Calu3 (cell line): ENCODE measurements at regions not wholly inside any gene's neighbourhood (a gene's known extent, or its start where the extent isn't known, plus 50 kb on each side); places are given as distances from the start of the nearest gene placed in this dataset.
A peak's percentile ranks its signal among the peaks of the same experiment; 100 is the strongest.

ENCODE experiments used
- BruUV-seq: library from RNA; stranded (reverse); fragments of 400-500 nt; replicated peaks from 2 replicates; lab custom pipeline; 2021; lab: Mats Ljungman, UMichigan
- CTCF ChIA-PET: fragments of 300-600 bp; sonication (Branson Sonifier 250); formaldehyde crosslinking; loops from one replicate; lab custom pipeline; 2022; ENCODE audit warnings: antibody characterized with exemption; lab: Charles Lee
- DNase-seq: peaks from one replicate; pipeline ENCODE4 v3.0.0; 2022
- H3K27ac Mint-ChIP-seq: one replicate; pipeline ENCODE4 v1.8.0; 2022; ENCODE audit warnings: mixed read lengths; ENCODE audit not compliant: unreplicated experiment
- H3K27me3 Mint-ChIP-seq: one replicate; pipeline ENCODE4 v1.8.0; 2022; ENCODE audit warnings: mixed read lengths; ENCODE audit not compliant: unreplicated experiment
- H3K36me3 Mint-ChIP-seq: one replicate; pipeline ENCODE4 v1.8.0; 2022; ENCODE audit warnings: mild to moderate bottlenecking, moderate library complexity, mixed read lengths; ENCODE audit not compliant: insufficient read depth, unreplicated experiment
- H3K4me1 Mint-ChIP-seq: one replicate; pipeline ENCODE4 v1.8.0; 2022; ENCODE audit warnings: mild to moderate bottlenecking, low read depth, mixed read lengths; ENCODE audit not compliant: unreplicated experiment
- H3K4me3 Mint-ChIP-seq: one replicate; pipeline ENCODE4 v1.8.0; 2022; ENCODE audit warnings: mild to moderate bottlenecking, low read depth, moderate library complexity, mixed read lengths; ENCODE audit not compliant: unreplicated experiment
- H3K9me3 Mint-ChIP-seq: one replicate; pipeline ENCODE4 v1.8.0; 2022; ENCODE audit warnings: low read depth, mixed read lengths; ENCODE audit not compliant: unreplicated experiment
- intact Hi-C: fragments of 100-400 bp; cut with micrococcal nuclease; formaldehyde crosslinking; loops from one replicate; pipeline ENCODE4 v1.10.0; 2022; ENCODE audit not compliant: unreplicated experiment
- TF ChIP-seq, protein P1 (sequence below): fragments of 200-600 bp; IDR thresholded peaks from one replicate; pipeline ENCODE4 v1.8.0; 2022; ENCODE audit warnings: antibody characterized with exemption; ENCODE audit not compliant: unreplicated experiment

- CTCF ChIA-PET, result interaction anchor here (0.7 kb wide), 1 partner anchor 9 kb away, joined by 3 read pairs; no protein-coding TSS in a partner anchor
- BruUV-seq, result no TSS peak
- Mint-ChIP-seq H3K9me3 (no peaks in the 10 kb centered on the region), H3K4me1 (peaks cover 14% of the 10 kb centered on the region), H3K27ac (peak overlapping the region; percentile 69), H3K4me3 (no peak overlapping the region), H3K36me3 (no peaks in the 10 kb centered on the region), H3K27me3 (no peaks in the 10 kb centered on the region)
- TF ChIP-seq, protein P1, sequence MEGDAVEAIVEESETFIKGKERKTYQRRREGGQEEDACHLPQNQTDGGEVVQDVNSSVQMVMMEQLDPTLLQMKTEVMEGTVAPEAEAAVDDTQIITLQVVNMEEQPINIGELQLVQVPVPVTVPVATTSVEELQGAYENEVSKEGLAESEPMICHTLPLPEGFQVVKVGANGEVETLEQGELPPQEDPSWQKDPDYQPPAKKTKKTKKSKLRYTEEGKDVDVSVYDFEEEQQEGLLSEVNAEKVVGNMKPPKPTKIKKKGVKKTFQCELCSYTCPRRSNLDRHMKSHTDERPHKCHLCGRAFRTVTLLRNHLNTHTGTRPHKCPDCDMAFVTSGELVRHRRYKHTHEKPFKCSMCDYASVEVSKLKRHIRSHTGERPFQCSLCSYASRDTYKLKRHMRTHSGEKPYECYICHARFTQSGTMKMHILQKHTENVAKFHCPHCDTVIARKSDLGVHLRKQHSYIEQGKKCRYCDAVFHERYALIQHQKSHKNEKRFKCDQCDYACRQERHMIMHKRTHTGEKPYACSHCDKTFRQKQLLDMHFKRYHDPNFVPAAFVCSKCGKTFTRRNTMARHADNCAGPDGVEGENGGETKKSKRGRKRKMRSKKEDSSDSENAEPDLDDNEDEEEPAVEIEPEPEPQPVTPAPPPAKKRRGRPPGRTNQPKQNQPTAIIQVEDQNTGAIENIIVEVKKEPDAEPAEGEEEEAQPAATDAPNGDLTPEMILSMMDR, result no peak
- no peak for DNase-seq
- intact Hi-C loops, result no loop called here
These were observed 826.4 kb downstream of the PLA2G4A start for GRCh38 chr1:187655104-187655503.

DNA sequence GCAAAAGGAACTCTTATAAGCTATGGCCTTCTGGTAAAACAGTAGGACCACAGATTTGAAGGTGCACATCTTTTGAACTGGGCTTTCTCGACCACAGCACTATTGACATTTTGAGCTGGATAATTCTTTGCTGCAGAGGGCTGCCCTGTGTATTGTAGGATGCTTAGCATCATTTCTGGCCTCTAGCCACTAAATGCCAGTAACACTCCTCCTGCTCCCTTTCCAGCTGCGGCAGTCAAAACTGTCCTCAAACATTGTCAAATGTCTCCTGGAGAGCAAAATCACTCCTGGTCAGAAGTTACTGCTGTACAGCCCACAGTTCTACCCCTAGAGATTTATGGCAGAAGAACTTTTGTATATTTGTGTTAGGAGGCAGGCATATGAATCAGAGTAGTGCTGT, 836.7 kb downstream of the PLA2G4A start:
- intact Hi-C loops, result no loop called here
- BruUV-seq, result no TSS peak
- no peak overlapping the region for H3K4me3 Mint-ChIP-seq
- no peaks in the 10 kb centered on the region for H3K27me3 Mint-ChIP-seq
- TF ChIP-seq, protein P1, result no peak
- no peaks in the 10 kb centered on the region for H3K36me3 Mint-ChIP-seq
- CTCF ChIA-PET, result interaction anchor here (0.7 kb wide), 1 partner anchor 1107 kb away, joined by 6 read pairs; no protein-coding TSS in a partner anchor
- H3K27ac Mint-ChIP-seq, result no peak overlapping the region
- no peaks in the 10 kb centered on the region for H3K4me1 Mint-ChIP-seq
- no peak for DNase-seq
- H3K9me3 Mint-ChIP-seq, result no peaks in the 10 kb centered on the region

GRCh38 chr1:187680823-187681222, 852.1 kb downstream of the PLA2G4A start:
- Mint-ChIP-seq H3K36me3 (no peaks in the 10 kb centered on the region), H3K4me1 (peaks cover 17% of the 10 kb centered on the region), H3K27me3 (no peaks in the 10 kb centered on the region), H3K4me3 (no peak overlapping the region), H3K9me3 (no peaks in the 10 kb centered on the region), H3K27ac (no peak overlapping the region)
- DNase-seq, result no peak
- intact Hi-C loops, result loop anchor here (10.0 kb wide), 1 partner anchor 416 kb away; no protein-coding TSS in a partner anchor
- BruUV-seq, result no TSS peak
- TF ChIP-seq, protein P1, result no peak
- CTCF ChIA-PET, result no interaction called here

DNA sequence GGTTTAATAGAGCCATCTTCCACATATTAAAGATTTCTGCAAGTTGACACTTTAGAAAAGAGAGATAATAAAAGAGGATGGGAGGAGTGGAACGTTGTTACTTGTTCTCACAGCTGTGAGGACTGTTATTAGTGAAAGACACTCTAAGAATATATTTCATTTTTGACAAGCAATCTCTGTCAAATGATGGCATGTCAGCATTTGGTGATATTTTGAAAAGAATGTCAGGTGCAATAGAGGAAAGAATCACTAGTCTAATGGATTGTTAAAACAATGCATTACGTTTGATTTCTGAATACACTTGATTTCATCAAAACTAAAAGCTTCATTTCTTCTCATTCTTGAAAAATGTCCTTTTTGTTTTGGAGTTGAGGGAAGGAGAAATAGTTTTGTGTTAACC, 853.4 kb downstream of the PLA2G4A start:
- Mint-ChIP-seq H3K27ac (no peak overlapping the region), H3K9me3 (no peaks in the 10 kb centered on the region), H3K4me3 (no peak overlapping the region), H3K4me1 (peaks cover 17% of the 10 kb centered on the region), H3K27me3 (no peaks in the 10 kb centered on the region), H3K36me3 (no peaks in the 10 kb centered on the region)
- DNase-seq, result no peak
- intact Hi-C loops, result loop anchor here (10.0 kb wide), 1 partner anchor 417 kb away; no protein-coding TSS in a partner anchor
- TF ChIP-seq, protein P1, result no peak
- CTCF ChIA-PET, result no interaction called here
- BruUV-seq, result no TSS peak
